PC-9 (cell line): ENCODE measurements at regions not wholly inside any gene's neighbourhood (a gene's known extent, or its start where the extent isn't known, plus 50 kb on each side); places are given as distances from the start of the nearest gene placed in this dataset.

Experiments
- BruUV-seq: library from RNA; stranded (reverse); fragments of 400-500 nt; replicated peaks from 2 replicates; lab custom pipeline; 2021; lab: Mats Ljungman, UMichigan
- CTCF ChIA-PET: fragments of 300-600 bp; sonication (Branson Sonifier 250); formaldehyde crosslinking; loops from one replicate; lab custom pipeline; 2022; ENCODE audit warnings: antibody characterized with exemption; lab: Charles Lee
- POLR2A ChIA-PET: fragments of 300-600 bp; sonication (Branson Sonifier 250); formaldehyde crosslinking; loops from one replicate; lab custom pipeline; 2022; ENCODE audit warnings: antibody characterized with exemption; ENCODE audit not compliant: unreplicated experiment; lab: Charles Lee
- DNase-seq, 2 experiments: peaks; one replicate each; pipeline versions ENCODE4 v3.0.0 to v3.0.0-alpha.2; 2015 to 2022; ENCODE audit warnings: mixed read lengths in 1 of 2
- H2AFZ ChIP-seq: fragments of 200-600 bp; sonication (generic); 2 replicates; pipeline ENCODE4 v1.8.1; 2017; ENCODE audit warnings: antibody characterized with exemption
- H3F3A ChIP-seq: fragments of 200-600 bp; sonication (generic); 2 replicates; pipeline ENCODE4 v1.8.1; 2017; ENCODE audit warnings: antibody characterized with exemption, mild to moderate bottlenecking, low read depth; ENCODE audit not compliant: insufficient read depth
- H3K27ac ChIP-seq: fragments of 200-600 bp; sonication (generic); 2 replicates; pipeline ENCODE4 v1.6.1; 2016; ENCODE audit warnings: mixed run types
- H3K27me3 ChIP-seq: fragments of 200-600 bp; sonication (generic); 2 replicates; pipeline ENCODE4 v1.6.1; 2016; ENCODE audit warnings: low read depth, mixed run types; ENCODE audit not compliant: insufficient read depth
- H3K36me3 ChIP-seq: fragments of 200-600 bp; sonication (generic); 2 replicates; pipeline ENCODE4 v1.6.1; 2016; ENCODE audit warnings: low read depth, mixed run types
- H3K4me1 ChIP-seq: fragments of 200-600 bp; sonication (generic); replicated peaks from 2 replicates; pipeline ENCODE4 v1.6.1; 2016; ENCODE audit warnings: mixed run types; ENCODE audit not compliant: insufficient read depth
- H3K4me2 ChIP-seq: fragments of 200-600 bp; sonication (generic); 2 replicates; pipeline ENCODE4 v1.6.1; 2017; ENCODE audit warnings: mixed run types
- H3K4me3 ChIP-seq: fragments of 200-600 bp; sonication (generic); 2 replicates; pipeline ENCODE4 v1.6.1; 2016; ENCODE audit warnings: mixed run types
- H3K79me2 ChIP-seq: fragments of 200-600 bp; sonication (generic); 2 replicates; pipeline ENCODE4 v1.6.1; 2017; ENCODE audit warnings: low read depth, mixed run types
- H3K9me2 ChIP-seq: fragments of 200-600 bp; sonication (generic); 2 replicates; pipeline ENCODE4 v1.8.1; 2017; ENCODE audit warnings: mild to moderate bottlenecking; ENCODE audit not compliant: insufficient read depth
- H3K9me3 ChIP-seq: fragments of 200-600 bp; sonication (generic); 2 replicates; pipeline ENCODE4 v1.8.1; 2016; ENCODE audit warnings: low read depth; ENCODE audit not compliant: insufficient read depth
- H4K20me1 ChIP-seq: fragments of 200-600 bp; sonication (generic); 2 replicates; pipeline ENCODE4 v1.8.1; 2017; ENCODE audit not compliant: insufficient read depth
- CTCF ChIP-seq: fragments of 200-600 bp; sonication (generic); conservative IDR thresholded peaks from 2 replicates; pipeline ENCODE4 v1.6.1; 2017; ENCODE audit warnings: mixed run types, antibody characterized with exemption, mild to moderate bottlenecking, moderate library complexity
- EZH2 ChIP-seq: fragments of 200-600 bp; sonication (generic); IDR thresholded peaks from 2 replicates; pipeline ENCODE4 v1.8.0; 2017; ENCODE audit warnings: antibody characterized with exemption, low read depth
- intact Hi-C: fragments of 100-400 bp; cut with micrococcal nuclease; formaldehyde crosslinking; loops from one replicate; pipeline ENCODE4 v1.10.0; 2022; ENCODE audit not compliant: unreplicated experiment

GRCh38 chr5:3778000-3778550, 182.4 kb downstream of the IRX1 start:
- Histone ChIP-seq H3K4me1 (no peaks in the 10 kb centered on the region), H2AFZ (no peak overlapping the region), H3K36me3 (no peaks in the 10 kb centered on the region), H3K27ac (no peak overlapping the region), H3K9me3 (no peaks in the 10 kb centered on the region), H3K4me2 (no peak overlapping the region), H3F3A (no peaks in the 10 kb centered on the region), H3K4me3 (no peak overlapping the region), H3K27me3 (peaks cover 90% of the 10 kb centered on the region), H3K9me2 (no peaks in the 10 kb centered on the region), H3K79me2 (no peaks in the 10 kb centered on the region), H4K20me1 (no peaks in the 10 kb centered on the region)
- BruUV-seq: no TSS peak
- intact Hi-C loops: no loop called here
- DNase-seq: no peak
- ChIA-PET POLR2A (no interaction called here), CTCF (no interaction called here)
- 0 out of 2 replicates have a peak, but pooled peaks have one; percentile 74 for TF ChIP-seq EZH2
- TF ChIP-seq CTCF: no peak

GRCh38 chr5:3778945-3779344, 183.3 kb downstream of the IRX1 start:
- Histone ChIP-seq H3K36me3 (no peaks in the 10 kb centered on the region), H3F3A (no peaks in the 10 kb centered on the region), H3K79me2 (no peaks in the 10 kb centered on the region), H3K4me1 (no peaks in the 10 kb centered on the region), H4K20me1 (no peaks in the 10 kb centered on the region), H3K27ac (no peak overlapping the region), H3K9me2 (no peaks in the 10 kb centered on the region), H3K4me3 (no peak overlapping the region), H2AFZ (no peak overlapping the region), H3K4me2 (no peak overlapping the region), H3K27me3 (peaks cover 90% of the 10 kb centered on the region), H3K9me3 (no peaks in the 10 kb centered on the region)
- ChIA-PET POLR2A (no interaction called here), CTCF (no interaction called here)
- no peak for DNase-seq
- intact Hi-C loops: no loop called here
- no peak for TF ChIP-seq EZH2
- BruUV-seq: no TSS peak

- POLR2A ChIA-PET: no interaction called here
- CTCF ChIA-PET: no interaction called here
- no peaks in the 10 kb centered on the region for H3F3A ChIP-seq
- H3K4me2 ChIP-seq: no peak overlapping the region
- peaks cover 78% of the 10 kb centered on the region for H3K27me3 ChIP-seq
- no peak for TF ChIP-seq EZH2
- no peak for TF ChIP-seq CTCF
- H2AFZ ChIP-seq: no peak overlapping the region
- DNase-seq: no peak
- H3K4me3 ChIP-seq: no peak overlapping the region
- no peaks in the 10 kb centered on the region for H3K9me2 ChIP-seq
- H3K36me3 ChIP-seq: no peaks in the 10 kb centered on the region
- intact Hi-C loops: no loop called here
- no peak overlapping the region for H3K27ac ChIP-seq
- H4K20me1 ChIP-seq: no peaks in the 10 kb centered on the region
- no peaks in the 10 kb centered on the region for H3K79me2 ChIP-seq
- BruUV-seq: no TSS peak
- no peaks in the 10 kb centered on the region for H3K9me3 ChIP-seq
- H3K4me1 ChIP-seq: no peaks in the 10 kb centered on the region
Measured at GRCh38 chr5:3780278-3780677, 184.6 kb downstream of the IRX1 start.

- no peaks in the 10 kb centered on the region for H3K4me1 ChIP-seq
- H2AFZ ChIP-seq: no peak overlapping the region
- ChIA-PET CTCF (no interaction called here), POLR2A (no interaction called here)
- H3K27me3 ChIP-seq: peaks cover 72% of the 10 kb centered on the region
- TF ChIP-seq CTCF (no peak), EZH2 (no peak)
- no peaks in the 10 kb centered on the region for H3K79me2 ChIP-seq
- H3K9me2 ChIP-seq: no peaks in the 10 kb centered on the region
- no peaks in the 10 kb centered on the region for H3K36me3 ChIP-seq
- H3K27ac ChIP-seq: no peak overlapping the region
- DNase-seq: no peak
- H3K9me3 ChIP-seq: no peaks in the 10 kb centered on the region
- no peaks in the 10 kb centered on the region for H4K20me1 ChIP-seq
- no peaks in the 10 kb centered on the region for H3F3A ChIP-seq
- no peak overlapping the region for H3K4me2 ChIP-seq
- intact Hi-C loops: no loop called here
- no peak overlapping the region for H3K4me3 ChIP-seq
- no TSS peak for BruUV-seq
Measured at GRCh38 chr5:3780907-3781306, 185.3 kb downstream of the IRX1 start.
